ENCODE measurements at regions not wholly inside any gene's neighbourhood (a gene's known extent, or its start where the extent isn't known, plus 50 kb on each side); places are given as distances from the start of the nearest gene placed in this dataset.

DNA sequence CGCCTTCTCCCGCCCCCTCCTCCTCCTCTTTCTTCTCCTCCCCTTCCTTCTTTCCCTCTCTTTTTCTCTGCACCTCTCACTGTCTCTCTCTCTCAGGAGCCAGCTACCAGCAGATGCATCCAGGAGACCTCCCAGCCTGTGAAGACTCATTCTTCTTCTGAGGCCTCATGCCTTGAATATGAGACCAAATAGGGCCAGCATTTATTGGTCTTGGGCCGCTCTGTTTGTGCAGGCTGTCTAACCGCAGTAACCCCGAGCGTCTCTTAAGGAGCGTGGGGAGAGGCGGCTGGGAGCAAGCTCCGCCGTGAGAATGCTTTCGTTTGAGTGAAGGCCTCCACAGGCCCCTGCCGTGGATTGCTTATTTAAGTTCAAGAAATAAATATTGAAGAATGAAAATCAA lies 167.0 kb downstream of the NUFIP1 start:
- POLR2A ChIA-PET (ENCODE audit: partially characterized antibody): no interaction called here
- 71 to 94% methylated on average over 2 to 11 of the region's 12 CpGs for WGBS, 2 experiments (ENCODE audit: extremely low coverage in 1 of 2, insufficient coverage in 1 of 2, insufficient read length in 1 of 2, insufficient replicate concordance in 2 of 2, low coverage in 1 of 2, low lambda C conversion rate in 2 of 2, missing lambda C conversion rate in 1 of 2)

More for the DNA sequence above, 167.0 kb downstream of the NUFIP1 start:
- Histone ChIP-seq H3K79me2 (ENCODE audit: control insufficient read depth in 1 of 2, insufficient read depth in 2 of 2, low read length in 2 of 2) (no peaks in the 10 kb centered on the region), H3K4ac (replicated peaks; ENCODE audit: insufficient read length, low read depth, low read length) (no peak overlapping the region), H2BK5ac (ENCODE audit: low read depth, low read length) (no peak overlapping the region), H4K5ac (ENCODE audit: insufficient read length, low read depth, low read length) (no peak overlapping the region), H3K4me1 (replicated peaks in 1 of 4; ENCODE audit: control insufficient read depth in 3 of 4, insufficient read depth in 4 of 4, low read length in 3 of 4) (peaks cover 2 to 8% (median 7%) of the 10 kb centered on the region in 4 experiments; a peak in 6 of 7 replicates), H3K4me3 (ENCODE audit: extremely low read depth in 1 of 4, insufficient read depth in 2 of 4, low read depth in 3 of 4, low read length in 4 of 4) (no peak overlapping the region), H3K36me3 (ENCODE audit: control insufficient read depth in 2 of 4, insufficient read depth in 4 of 4, low read length in 3 of 4) (no peaks in the 10 kb centered on the region), H2BK15ac (ENCODE audit: low read length) (no peak overlapping the region; the same call in 1 of the 2 replicates), H2BK20ac (ENCODE audit: low read length) (no peak overlapping the region), H3K27me3 (replicated peaks in 1 of 4; ENCODE audit: control insufficient read depth in 3 of 4, extremely low read depth in 1 of 4, insufficient read depth in 3 of 4, low read length in 3 of 4) (no peaks in the 10 kb centered on the region), H3K18ac (ENCODE audit: extremely low read depth, low read length) (no peak overlapping the region), H3K56ac (replicated peaks; ENCODE audit: insufficient read length, low read depth, low read length) (no peak overlapping the region), H2BK12ac (ENCODE audit: low read depth, low read length) (no peak overlapping the region), H3K14ac (ENCODE audit: insufficient read length) (no peak overlapping the region), H4K20me1 (replicated peaks in 1 of 2; ENCODE audit: control insufficient read depth in 1 of 2, insufficient read depth in 2 of 2, low read length in 2 of 2) (no peaks in the 10 kb centered on the region), H3K23me2 (ENCODE audit: low read depth, low read length) (no peaks in the 10 kb centered on the region), H2BK120ac (replicated peaks; ENCODE audit: low read depth, low read length) (no peak overlapping the region), H3K23ac (ENCODE audit: insufficient read length) (no peak overlapping the region), H3K4me2 (ENCODE audit: insufficient read depth in 1 of 2, low read depth in 2 of 2, low read length in 2 of 2) (no peak overlapping the region), H3K9ac (replicated peaks in 1 of 4; ENCODE audit: extremely low read depth in 1 of 4, low read depth in 3 of 4, low read length in 3 of 4) (no peak overlapping the region), H3K27ac (ENCODE audit: low read depth, low read length) (no peak overlapping the region), H3K79me1 (ENCODE audit: low read depth, low read length) (no peaks in the 10 kb centered on the region), H4K91ac (replicated peaks; ENCODE audit: insufficient read length, low read length) (no peak overlapping the region), H2AK5ac (ENCODE audit: low read depth, low read length) (no peak overlapping the region), H4K8ac (ENCODE audit: extremely low read depth, insufficient read depth, low read length) (no peak overlapping the region), H2AFZ (ENCODE audit: low read length) (0 out of 2 replicates have a peak overlapping the region, but pooled peaks have one; percentile 23), H3K9me3 (ENCODE audit: insufficient read depth in 2 of 2, low read depth in 1 of 2, low read length in 1 of 2) (no peaks in the 10 kb centered on the region)
- FAIRE-seq (no peak), DNase-seq (ENCODE audit: low read depth in 1 of 2, low spot score in 2 of 2) (no peak)
- TF ChIP-seq POLR2A (IDR thresholded peaks at IDR 0.05; ENCODE audit: control extremely low read depth in 1 of 2, low read depth in 2 of 2, low read length in 2 of 2): no peak
- no peak for TF ChIP-seq BCL11A (IDR thresholded peaks at IDR 0.05; ENCODE audit: low read depth in 2 of 2, low read length in 2 of 2)
- TF ChIP-seq NANOG (IDR thresholded peaks at IDR 0.05; ENCODE audit: insufficient read depth, low read depth, low read length, poor library complexity, severe bottlenecking): no peak
- CTCF ChIA-PET (ENCODE audit: partially characterized antibody): no interaction called here
